K562 (cell line): ENCODE measurements at regions not wholly inside any gene's neighbourhood (a gene's known extent, or its start where the extent isn't known, plus 50 kb on each side); places are given as distances from the start of the nearest gene placed in this dataset.

Experiments
- ATAC-seq: fragments of 200-7000 bp; cut with Tn5 transposase; 3 replicates; pipeline ENCODE4 v1.9.1; 2020; ENCODE audit warnings: moderate library complexity
- BruUV-seq: library from RNA; stranded (reverse); fragments of 400-500 nt; replicated peaks from 2 replicates; lab custom pipeline; 2021; lab: Mats Ljungman, UMichigan
- CTCF ChIA-PET: fragments of 300-600 bp; formaldehyde crosslinking; extraction: SDS; loops from one replicate; lab custom pipeline; 2021; ENCODE audit warnings: low intra/inter-chr PET ratio; lab: Yijun Ruan, JAX
- POLR2A ChIA-PET: fragments of 300-600, 350-650 bp; sonication (Branson Sonifier 250); formaldehyde crosslinking; extraction: SDS; loops from one replicate; lab custom pipeline; 2021; ENCODE audit warnings: antibody characterized with exemption, inconsistent platforms; lab: Yijun Ruan, JAX
- DNase-seq, 4 experiments: peaks; one replicate each; pipeline versions ENCODE4 v3.0.0 to v3.0.0-alpha.2; 2011 to 2018; ENCODE audit warnings: low spot score in 3 of 4, mixed read lengths in 3 of 4; ENCODE audit errors: extremely low read depth in 1 of 4
- FAIRE-seq: peaks from 2 replicates; lab custom pipeline; 2011; peaks lifted over from hg19 to GRCh38; lab: Jason Lieb, UNC
- H2AFZ ChIP-seq: 2 replicates; pipeline ENCODE4 v1.6.0; 2011; ENCODE audit warnings: low read depth, low read length, control low read depth, inconsistent platforms
- H3K27ac ChIP-seq: fragments of 200-600 bp; 3 replicates; pipeline ENCODE4 v1.8.0; 2011; ENCODE audit warnings: low read depth, mild to moderate bottlenecking, control low read depth, inconsistent platforms, low read length, moderate library complexity, mixed read lengths; ENCODE audit errors: extremely low read depth
- H3K27me3 ChIP-seq, 2 experiments: fragments of 300-600 bp in 1 of 2; 2 replicates in 1 of 2; 3 replicates in 1 of 2; pipeline versions ENCODE4 v1.6.0 to v1.8.0; 2011; ENCODE audit warnings: inconsistent platforms in 2 of 2, low read length in 2 of 2, mild to moderate bottlenecking in 1 of 2, mixed read lengths in 1 of 2, moderate library complexity in 1 of 2; ENCODE audit not compliant: control insufficient read depth in 2 of 2, insufficient read depth in 2 of 2
- H3K36me3 ChIP-seq: fragments of 300-600 bp; 3 replicates; pipeline ENCODE4 v1.8.0; 2011; ENCODE audit warnings: mild to moderate bottlenecking, low read length, inconsistent platforms; ENCODE audit not compliant: control insufficient read depth, insufficient read depth
- H3K4me1 ChIP-seq, 2 experiments: fragments of 200-600 bp in 1 of 2; replicated peaks in 1 of 2; 2 replicates in 1 of 2; 3 replicates in 1 of 2; pipeline versions ENCODE4 v1.5.1 to v1.8.0; 2011; ENCODE audit warnings: inconsistent platforms in 2 of 2, low read length in 2 of 2, mild to moderate bottlenecking in 1 of 2, mixed read lengths in 1 of 2, moderate library complexity in 1 of 2; ENCODE audit not compliant: control insufficient read depth in 2 of 2, insufficient read depth in 2 of 2
- H3K4me2 ChIP-seq: 2 replicates; pipeline ENCODE4 v1.6.1; 2011; ENCODE audit warnings: low read length, control low read depth, inconsistent platforms, mixed read lengths; ENCODE audit not compliant: insufficient read depth
- H3K4me3 ChIP-seq: fragments of 200-600 bp; sonication (generic), shearing (Covaris generic); 2 replicates; pipeline ENCODE4 v1.5.1; 2016; ENCODE audit warnings: control low read depth, inconsistent platforms
- H3K79me2 ChIP-seq: fragments of 200-600 bp; 3 replicates; pipeline ENCODE4 v1.8.0; 2011; ENCODE audit warnings: low read length, inconsistent platforms; ENCODE audit not compliant: control insufficient read depth, insufficient read depth
- H3K9ac ChIP-seq, 2 experiments: 2 replicates each; pipeline versions ENCODE4 v1.6.0 to v1.6.1; 2011; ENCODE audit warnings: low read depth in 2 of 2, low read length in 2 of 2, control low read depth in 1 of 2, inconsistent platforms in 1 of 2, mild to moderate bottlenecking in 1 of 2, mixed read lengths in 1 of 2; ENCODE audit not compliant: insufficient read depth in 1 of 2
- H3K9me1 ChIP-seq: one replicate; pipeline ENCODE4 v1.6.0; 2011; ENCODE audit warnings: inconsistent platforms, mild to moderate bottlenecking, low read length, moderate library complexity; ENCODE audit not compliant: control insufficient read depth, insufficient read depth
- H3K9me3 ChIP-seq: replicated peaks from 2 replicates; pipeline ENCODE4 v1.5.1; 2011; ENCODE audit warnings: low read depth, low read length, inconsistent platforms; ENCODE audit not compliant: control insufficient read depth, insufficient read depth
- H4K20me1 ChIP-seq: replicated peaks from 2 replicates; pipeline ENCODE4 v1.6.1; 2011; ENCODE audit warnings: low read length, inconsistent platforms, mixed read lengths; ENCODE audit not compliant: control insufficient read depth, insufficient read depth
- ATF1 ChIP-seq, 2 experiments: fragments of 450-650 bp in 1 of 2; IDR thresholded peaks; 2 replicates each; pipeline ENCODE4 v1.6.1; 2016; ENCODE audit warnings: missing compliant biosample characterization in 1 of 2, missing genetic modification characterization in 1 of 2
- COPS2 ChIP-seq: fragments of 450-650 bp; conservative IDR thresholded peaks from 2 replicates; pipeline ENCODE4 v1.6.1; 2016; ENCODE audit warnings: mild to moderate bottlenecking, moderate library complexity
- FOXA3 ChIP-seq, 2 experiments: fragments of 450-650 bp in 1 of 2; sonication (generic) in 1 of 2; formaldehyde crosslinking; IDR thresholded peaks in 1 of 2; conservative IDR thresholded peaks in 1 of 2; 2 replicates each; pipeline versions ENCODE4 v1.4.0 to v1.8.0; 2020 to 2022; ENCODE audit warnings: mild to moderate bottlenecking in 2 of 2, missing genetic modification reagents in 1 of 2
- GTF2F1 ChIP-seq: IDR thresholded peaks from 2 replicates; pipeline ENCODE4 v1.6.1; 2011; ENCODE audit warnings: low read depth, low read length, improper control_type of control experiment
- HMBOX1 ChIP-seq: sonication (generic); IDR thresholded peaks from 2 replicates; pipeline ENCODE4 v1.6.1; 2016
- PTRF ChIP-seq: fragments of 450-650 bp; IDR thresholded peaks from 2 replicates; pipeline ENCODE4 v1.6.1; 2016; ENCODE audit warnings: mild to moderate bottlenecking, missing genetic modification characterization, missing compliant biosample characterization
- RFX7 ChIP-seq: fragments of 250-450 bp; sonication (Bioruptor Pico); IDR thresholded peaks from 2 replicates; pipeline ENCODE4 v1.5.1; 2021; ENCODE audit warnings: mild to moderate bottlenecking
- SUPT5H ChIP-seq: fragments of 450-650 bp; IDR thresholded peaks from 2 replicates; pipeline ENCODE4 v1.6.1; 2016
- TAF9B ChIP-seq: fragments of 450-650 bp; IDR thresholded peaks from 2 replicates; pipeline ENCODE4 v1.6.1; 2018; ENCODE audit warnings: mild to moderate bottlenecking; ENCODE audit not compliant: partially characterized antibody
- ZFP36 ChIP-seq: fragments of 150-350 bp; IDR thresholded peaks from 2 replicates; pipeline ENCODE4 v1.6.1; 2018; ENCODE audit warnings: low read length, low read depth; ENCODE audit not compliant: partially characterized antibody
- ZFPM2 ChIP-seq: fragments of 250-450 bp; sonication (Bioruptor Pico); IDR thresholded peaks from 2 replicates; pipeline ENCODE4 v1.5.1; 2022; ENCODE audit warnings: mild to moderate bottlenecking
- ZNF57 ChIP-seq: fragments of 450-650 bp; formaldehyde crosslinking; IDR thresholded peaks from 2 replicates; pipeline ENCODE4 v1.4.0; 2020; ENCODE audit warnings: mild to moderate bottlenecking, moderate library complexity
- WGBS: fragments of 100-300 bp; shearing (Covaris generic); methylation state at CpG from one replicate; pipeline ENCODE4 v1.1.6; 2016; ENCODE audit warnings: low coverage, mixed read lengths; ENCODE audit not compliant: insufficient coverage; ENCODE audit errors: missing lambda C conversion rate; 5-methylcytosine and 5-hydroxymethylcytosine counted together
- in situ Hi-C: fragments of 300-500 bp; cut with MboI; formaldehyde crosslinking; loops from 4 replicates; pipeline ENCODE4 v1.15.0; 2018; ENCODE audit warnings: inconsistent platforms, mixed read lengths
- intact Hi-C: fragments of 100-400 bp; cut with micrococcal nuclease; formaldehyde crosslinking; loops from 2 replicates; pipeline ENCODE4 v1.14.2; 2022

- Histone ChIP-seq H3K9me1 (no peaks in the 10 kb centered on the region), H3K4me3 (no peak overlapping the region), H3K27ac (no peak overlapping the region)
- in situ Hi-C loops = no loop called here
- CTCF ChIA-PET = no interaction called here
- TF ChIP-seq ATF1 (CRISPR knock-in tag; IDR thresholded peaks at IDR 0.05) (no peak), ATF1 (tag; IDR thresholded peaks at IDR 0.05) (peak; percentile 44), TAF9B (no peak)
- TF ChIP-seq, all 486 proteins: peak for 1
- DNase-seq (no peak), ATAC-seq (no peak; the same call in 2 of the 3 replicates), FAIRE-seq (no peak)
- no peaks in the 10 kb centered on the region for H3K4me1 ChIP-seq
- no peaks in the 10 kb centered on the region for H3K36me3 ChIP-seq
- POLR2A ChIA-PET = no interaction called here
- H3K4me2 ChIP-seq = no peak overlapping the region
- WGBS = 0% methylated on average over 16 of the region's 18 CpGs
- no peaks in the 10 kb centered on the region for H4K20me1 ChIP-seq
- peaks cover 6 to 22% of the 10 kb centered on the region in 2 experiments; a peak in 3 of 5 replicates for H3K27me3 ChIP-seq
- H3K79me2 ChIP-seq = no peaks in the 10 kb centered on the region
- BruUV-seq = no TSS peak
- intact Hi-C loops = no loop called here
- no peak overlapping the region for H2AFZ ChIP-seq
- H3K9me3 ChIP-seq = no peaks in the 10 kb centered on the region
- no peak overlapping the region for H3K9ac ChIP-seq
Observed at GRCh38 chr2:66236816-66237802, 197.8 kb upstream of the MEIS1 start.

- no peak overlapping the region for H3K27ac ChIP-seq
- no peak for FAIRE-seq
- DNase-seq = no peak
- no peaks in the 10 kb centered on the region for H3K79me2 ChIP-seq
- peaks cover 6 to 22% of the 10 kb centered on the region in 2 experiments; a peak in 3 of 5 replicates for H3K27me3 ChIP-seq
- POLR2A ChIA-PET = interaction anchor here (0.8 kb wide), 1 partner anchor 606 kb away, joined by 3 read pairs; no protein-coding TSS in a partner anchor
- H4K20me1 ChIP-seq = no peaks in the 10 kb centered on the region
- in situ Hi-C loops = no loop called here
- no peak overlapping the region for H2AFZ ChIP-seq
- no peak for TF ChIP-seq ZFPM2 (CRISPR knock-in tag)
- TF ChIP-seq FOXA3 (CRISPR knock-in tag; conservative IDR thresholded peaks at IDR 0.05 in 1 of 2, IDR thresholded peaks at IDR 0.05 in 1 of 2) = no peak
- no peak for TF ChIP-seq GTF2F1
- no peak for TF ChIP-seq PTRF (tag)
- TF ChIP-seq SUPT5H = no peak
- TF ChIP-seq COPS2 = no peak
- TF ChIP-seq ZNF57 (CRISPR knock-in tag) = no peak
- no peak for TF ChIP-seq RFX7 (CRISPR knock-in tag)
- no peak for TF ChIP-seq ZFP36
- no peak for TF ChIP-seq HMBOX1
- intact Hi-C loops = no loop called here
- H3K9me3 ChIP-seq = no peaks in the 10 kb centered on the region
- CTCF ChIA-PET = no interaction called here
- no peak for ATAC-seq
- no peak overlapping the region for H3K4me3 ChIP-seq
- no peaks in the 10 kb centered on the region for H3K4me1 ChIP-seq
- no peak overlapping the region for H3K9ac ChIP-seq
- H3K9me1 ChIP-seq = no peaks in the 10 kb centered on the region
- no TSS peak for BruUV-seq
- no peak overlapping the region for H3K4me2 ChIP-seq
- no peaks in the 10 kb centered on the region for H3K36me3 ChIP-seq
- WGBS = 2% methylated on average over 9 of the region's 9 CpGs
Observed at GRCh38 chr2:66236067-66236685, 198.7 kb upstream of the MEIS1 start.
